Esophagus squamous epithelium (tissue), 5 donors: ENCODE measurements at regions not wholly inside any gene's neighbourhood (a gene's known extent, or its start where the extent isn't known, plus 50 kb on each side); places are given as distances from the start of the nearest gene placed in this dataset.
"Not testable (repeated sequence)": the region's sequence is repeated elsewhere in the genome, so short reads cannot be mapped to it uniquely, and the experiment has no call there.

Source experiments
- DNase-seq: peaks from one replicate; lab custom pipeline; 2025; lab: John Stamatoyannopoulos, UW
- H3K27ac ChIP-seq, 4 donors: fragments of 200-600 bp; sonication (generic); one replicate each; pipeline ENCODE4 v1.5.1; 2016 to 2019; ENCODE audit warnings: mild to moderate bottlenecking in 1 of 4
- H3K27me3 ChIP-seq, 4 donors: fragments of 200-600 bp; sonication (generic); 1 replicate in 3 of 4; 2 replicates in 1 of 4; pipeline versions ENCODE4 v1.5.1 to v1.6.0; 2017 to 2021; ENCODE audit warnings: antibody characterized with exemption in 1 of 4
- H3K36me3 ChIP-seq, 3 donors: fragments of 200-600 bp; sonication (generic); one replicate each; pipeline ENCODE4 v1.5.1; 2016 to 2019
- H3K4me1 ChIP-seq, 3 donors: fragments of 200-600 bp; sonication (generic); one replicate each; pipeline ENCODE4 v1.5.1; 2017 to 2019
- H3K4me3 ChIP-seq, 4 donors: fragments of 200-600 bp; sonication (generic); 1 replicate in 3 of 4; 2 replicates in 1 of 4; pipeline ENCODE4 v1.5.1; 2016 to 2019; ENCODE audit warnings: mild to moderate bottlenecking in 2 of 4, moderate library complexity in 1 of 4
- H3K9me3 ChIP-seq, 3 donors: fragments of 200-600 bp; sonication (generic); one replicate each; pipeline ENCODE4 v1.5.1; 2016 to 2019
- CTCF ChIP-seq, 6 experiments: fragments of 450-650 bp in 4 of 6; fragments of 200-600 bp in 2 of 6; sonication (generic) in 2 of 6; IDR thresholded peaks; one replicate each; pipeline ENCODE4 v1.5.1; 2016 to 2019; ENCODE audit warnings: antibody characterized with exemption in 6 of 6, mild to moderate bottlenecking in 4 of 6, moderate library complexity in 4 of 6
- POLR2A ChIP-seq, 4 donors: fragments of 450-650 bp; IDR thresholded peaks; one replicate each; pipeline ENCODE4 v1.6.1; 2017; ENCODE audit warnings: antibody characterized with exemption in 4 of 4, mild to moderate bottlenecking in 4 of 4, moderate library complexity in 3 of 4
- WGBS, 2 donors: methylation state at CpG; one replicate each; pipeline ENCODE4 v1.1.5; 2018; 5-methylcytosine and 5-hydroxymethylcytosine counted together
- intact Hi-C: fragments of 100-400 bp; cut with DNase I; formaldehyde crosslinking; loops from one replicate; pipeline ENCODE4 v1.15.0; 2022
- donor health status: DM: yes; HTN: yes; CAD: no.

GRCh38 chr2:116987447-116987846, 827.0 kb upstream of the DDX18 start:
- intact Hi-C loops: no loop called here
- WGBS, 2 donors: 64 to 83% methylated on average over 2 of the region's 4 CpGs
- DNase-seq: no peak
- no peak overlapping the region for H3K27ac ChIP-seq
- H3K4me1 ChIP-seq: no peaks in the 10 kb centered on the region
- peaks cover 0 to 15% (median 0%) of the 10 kb centered on the region in 3 donors for H3K9me3 ChIP-seq
- H3K27me3 ChIP-seq: no peaks in the 10 kb centered on the region
- no peaks in the 10 kb centered on the region for H3K36me3 ChIP-seq
- TF ChIP-seq POLR2A (IDR thresholded peaks at IDR 0.05) (no peak), CTCF (IDR thresholded peaks at IDR 0.05) (no peak)
- H3K4me3 ChIP-seq: no peak overlapping the region

- intact Hi-C loops: no loop called here
- H3K4me1 ChIP-seq: no peaks in the 10 kb centered on the region
- no peak for DNase-seq
These were observed 826.2 kb upstream of the DDX18 start for GRCh38 chr2:116988303-116988702.

GRCh38 chr2:117019357-117019756, 795.1 kb upstream of the DDX18 start:
- 61 to 67% methylated on average over 1 of the region's 1 CpG for WGBS, 2 donors
- H3K4me3 ChIP-seq: no peak overlapping the region
- H3K36me3 ChIP-seq: no peaks in the 10 kb centered on the region
- intact Hi-C loops: no loop called here
- TF ChIP-seq POLR2A (IDR thresholded peaks at IDR 0.05) (no peak), CTCF (IDR thresholded peaks at IDR 0.05) (no peak)
- no peaks in the 10 kb centered on the region for H3K4me1 ChIP-seq
- no peak overlapping the region for H3K27ac ChIP-seq
- no peaks in the 10 kb centered on the region for H3K27me3 ChIP-seq
- no peak for DNase-seq
- H3K9me3 ChIP-seq: no peaks in the 10 kb centered on the region

More at GRCh38 chr2:116988303-116988702, 826.2 kb upstream of the DDX18 start:
- Histone ChIP-seq H3K9me3 (peaks cover 0 to 15% (median 0%) of the 10 kb centered on the region in 3 donors), H3K4me3 (no peak overlapping the region), H3K27ac (no peak overlapping the region), H3K36me3 (no peaks in the 10 kb centered on the region), H3K27me3 (no peaks in the 10 kb centered on the region)
- TF ChIP-seq CTCF (IDR thresholded peaks at IDR 0.05) (no peak), POLR2A (IDR thresholded peaks at IDR 0.05) (no peak)

GRCh38 chr2:117027646-117028045, 786.8 kb upstream of the DDX18 start:
- H3K27me3 ChIP-seq: no peaks in the 10 kb centered on the region
- intact Hi-C loops: no loop called here
- H3K4me3 ChIP-seq: no peak overlapping the region
- 74 to 88% methylated on average over 5 to 6 of the region's 6 CpGs for WGBS, 2 donors
- H3K9me3 ChIP-seq: peaks cover 0 to 28% (median 3%) of the 10 kb centered on the region in 3 donors
- TF ChIP-seq CTCF (IDR thresholded peaks at IDR 0.05) (no peak), POLR2A (IDR thresholded peaks at IDR 0.05) (no peak)
- H3K27ac ChIP-seq: no peak overlapping the region
- DNase-seq: no peak
- H3K36me3 ChIP-seq: no peaks in the 10 kb centered on the region
- H3K4me1 ChIP-seq: no peaks in the 10 kb centered on the region

GRCh38 chr2:117028708-117029107, 785.8 kb upstream of the DDX18 start:
- intact Hi-C loops, H3K27ac ChIP-seq, H3K36me3 ChIP-seq, H3K4me1 ChIP-seq, DNase-seq, H3K27me3 ChIP-seq, H3K4me3 ChIP-seq: not testable (repeated sequence)
- WGBS, 2 donors: 85 to 91% methylated on average over 16 to 18 of the region's 18 CpGs
- peaks cover 0 to 30% (median 3%) of the 10 kb centered on the region in 3 donors for H3K9me3 ChIP-seq
